Osteocyte (in vitro differentiated cells): ENCODE measurements at regions not wholly inside any gene's neighbourhood (a gene's known extent, or its start where the extent isn't known, plus 50 kb on each side); places are given as distances from the start of the nearest gene placed in this dataset.

Experiments
- DNase-seq: peaks from one replicate; pipeline ENCODE4 v3.0.0; 2021; ENCODE audit warnings: mixed read lengths; ENCODE audit not compliant: unreplicated experiment; ENCODE audit errors: extremely low spot score
- H3K27ac Mint-ChIP-seq: one replicate; pipeline ENCODE4 v1.8.0; 2021; ENCODE audit warnings: mild to moderate bottlenecking, mixed read lengths; ENCODE audit not compliant: unreplicated experiment
- H3K27me3 Mint-ChIP-seq: one replicate; pipeline ENCODE4 v1.8.0; 2021; ENCODE audit warnings: mixed read lengths; ENCODE audit not compliant: unreplicated experiment
- H3K36me3 Mint-ChIP-seq: one replicate; pipeline ENCODE4 v1.8.0; 2021; ENCODE audit warnings: mixed read lengths; ENCODE audit not compliant: unreplicated experiment
- H3K4me1 Mint-ChIP-seq: one replicate; pipeline ENCODE4 v1.8.0; 2021; ENCODE audit warnings: mixed read lengths; ENCODE audit not compliant: unreplicated experiment
- H3K4me3 Mint-ChIP-seq: one replicate; pipeline ENCODE4 v1.8.0; 2021; ENCODE audit warnings: mild to moderate bottlenecking, moderate library complexity, mixed read lengths; ENCODE audit not compliant: unreplicated experiment
- H3K9me3 Mint-ChIP-seq: one replicate; pipeline ENCODE4 v1.8.0; 2021; ENCODE audit warnings: mixed read lengths; ENCODE audit not compliant: unreplicated experiment
- TF ChIP-seq, protein P1 (sequence below): fragments of 200-600 bp; sonication (generic); IDR thresholded peaks from 2 replicates; pipeline ENCODE4 v1.5.0; 2021; ENCODE audit warnings: antibody characterized with exemption, mild to moderate bottlenecking, moderate library complexity

GRCh38 chr14:99062772-99063418 lies 209.1 kb downstream of the BCL11B start:
- no peak overlapping the region for H3K4me3 Mint-ChIP-seq
- TF ChIP-seq, protein P1, sequence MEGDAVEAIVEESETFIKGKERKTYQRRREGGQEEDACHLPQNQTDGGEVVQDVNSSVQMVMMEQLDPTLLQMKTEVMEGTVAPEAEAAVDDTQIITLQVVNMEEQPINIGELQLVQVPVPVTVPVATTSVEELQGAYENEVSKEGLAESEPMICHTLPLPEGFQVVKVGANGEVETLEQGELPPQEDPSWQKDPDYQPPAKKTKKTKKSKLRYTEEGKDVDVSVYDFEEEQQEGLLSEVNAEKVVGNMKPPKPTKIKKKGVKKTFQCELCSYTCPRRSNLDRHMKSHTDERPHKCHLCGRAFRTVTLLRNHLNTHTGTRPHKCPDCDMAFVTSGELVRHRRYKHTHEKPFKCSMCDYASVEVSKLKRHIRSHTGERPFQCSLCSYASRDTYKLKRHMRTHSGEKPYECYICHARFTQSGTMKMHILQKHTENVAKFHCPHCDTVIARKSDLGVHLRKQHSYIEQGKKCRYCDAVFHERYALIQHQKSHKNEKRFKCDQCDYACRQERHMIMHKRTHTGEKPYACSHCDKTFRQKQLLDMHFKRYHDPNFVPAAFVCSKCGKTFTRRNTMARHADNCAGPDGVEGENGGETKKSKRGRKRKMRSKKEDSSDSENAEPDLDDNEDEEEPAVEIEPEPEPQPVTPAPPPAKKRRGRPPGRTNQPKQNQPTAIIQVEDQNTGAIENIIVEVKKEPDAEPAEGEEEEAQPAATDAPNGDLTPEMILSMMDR = no peak
- DNase-seq = peak; percentile 21
- no peak overlapping the region for H3K27ac Mint-ChIP-seq
- H3K27me3 Mint-ChIP-seq = peaks cover 18% of the 10 kb centered on the region
- H3K9me3 Mint-ChIP-seq = no peaks in the 10 kb centered on the region
- no peaks in the 10 kb centered on the region for H3K36me3 Mint-ChIP-seq
- H3K4me1 Mint-ChIP-seq = no peaks in the 10 kb centered on the region

- Mint-ChIP-seq H3K27me3 (peaks cover 18% of the 10 kb centered on the region), H3K27ac (no peak overlapping the region), H3K4me3 (no peak overlapping the region), H3K36me3 (no peaks in the 10 kb centered on the region), H3K4me1 (no peaks in the 10 kb centered on the region), H3K9me3 (no peaks in the 10 kb centered on the region)
- DNase-seq = no peak
- TF ChIP-seq, protein P1 = no peak
Measured at GRCh38 chr14:99063620-99064225, 208.3 kb downstream of the BCL11B start.

DNA sequence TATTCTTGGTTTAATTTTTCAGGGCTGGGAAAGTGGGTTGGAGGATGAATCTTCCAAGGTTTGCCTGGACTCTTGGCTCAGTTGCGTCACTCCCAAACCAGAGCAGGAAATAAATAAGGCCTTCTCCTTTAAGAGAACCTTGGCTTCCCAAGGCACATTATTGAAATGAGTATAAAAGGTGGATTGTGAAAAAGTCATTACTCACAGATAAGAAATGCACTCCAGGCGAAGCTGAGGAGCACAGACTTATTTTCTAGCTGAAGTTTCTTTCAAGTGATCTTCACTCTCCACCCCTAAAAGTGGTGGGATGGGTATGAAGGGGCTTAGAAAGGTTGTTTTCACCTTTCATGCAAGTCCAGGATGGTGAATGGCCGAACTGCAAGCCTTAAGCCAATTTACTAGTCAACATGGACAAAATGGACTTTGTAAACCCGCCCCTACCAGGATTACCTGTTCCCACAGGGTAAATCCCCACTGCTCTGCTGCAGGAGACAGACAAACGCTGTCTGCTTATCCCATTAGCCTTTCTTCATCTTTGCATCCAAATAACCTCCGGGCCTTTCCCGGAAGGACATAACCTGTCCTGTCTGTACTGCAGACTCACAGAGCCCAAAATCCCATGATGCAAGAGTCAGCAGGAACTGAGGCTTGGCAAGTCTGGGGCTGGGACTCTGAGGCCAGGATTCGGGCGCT lies 207.6 kb downstream of the BCL11B start:
- Mint-ChIP-seq H3K4me1 (no peaks in the 10 kb centered on the region), H3K36me3 (no peaks in the 10 kb centered on the region), H3K27ac (no peak overlapping the region), H3K9me3 (no peaks in the 10 kb centered on the region), H3K27me3 (peaks cover 18% of the 10 kb centered on the region), H3K4me3 (no peak overlapping the region)
- DNase-seq = no peak
- TF ChIP-seq, protein P1 = no peak

GRCh38 chr14:99065551-99065950 lies 206.4 kb downstream of the BCL11B start:
- TF ChIP-seq, protein P1 = no peak
- peaks cover 14% of the 10 kb centered on the region for H3K27me3 Mint-ChIP-seq
- H3K4me3 Mint-ChIP-seq = no peak overlapping the region
- DNase-seq = no peak
- H3K27ac Mint-ChIP-seq = no peak overlapping the region
- H3K9me3 Mint-ChIP-seq = peaks cover 4% of the 10 kb centered on the region
- H3K4me1 Mint-ChIP-seq = no peaks in the 10 kb centered on the region
- no peaks in the 10 kb centered on the region for H3K36me3 Mint-ChIP-seq

DNA sequence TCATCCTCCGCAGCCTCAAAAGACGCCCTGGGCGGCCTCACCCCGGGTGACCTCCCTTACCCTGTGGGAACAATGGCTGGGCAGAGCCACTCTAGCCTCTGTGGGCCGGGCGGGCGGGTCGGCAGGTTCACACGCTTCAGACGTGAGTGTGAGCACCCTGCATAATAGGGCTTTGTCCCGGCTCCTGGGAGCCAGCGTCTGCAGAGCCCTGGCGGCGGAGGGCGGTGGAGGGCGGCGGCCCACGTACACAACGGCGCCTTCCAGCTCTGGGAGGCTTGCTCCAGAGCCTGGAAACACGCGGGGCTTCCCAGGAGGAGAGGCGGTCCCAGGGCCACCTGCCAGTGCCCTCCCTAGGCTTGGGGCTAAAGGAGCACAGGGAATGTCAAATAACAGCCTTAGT lies 205.6 kb downstream of the BCL11B start:
- Mint-ChIP-seq H3K4me3 (no peak overlapping the region), H3K27me3 (peaks cover 14% of the 10 kb centered on the region), H3K36me3 (no peaks in the 10 kb centered on the region), H3K9me3 (peaks cover 12% of the 10 kb centered on the region), H3K4me1 (no peaks in the 10 kb centered on the region), H3K27ac (no peak overlapping the region)
- DNase-seq = no peak
- TF ChIP-seq, protein P1 = no peak
